Parathyroid adenoma (tissue), 2 donors: ENCODE measurements at regions not wholly inside any gene's neighbourhood (a gene's known extent, or its start where the extent isn't known, plus 50 kb on each side); places are given as distances from the start of the nearest gene placed in this dataset.

ENCODE experiments used
- H2AFZ ChIP-seq: fragments of 300-600 bp; sonication (generic); one replicate; pipeline ENCODE4 v1.7.0; 2017; ENCODE audit warnings: antibody characterized with exemption, mild to moderate bottlenecking
- H3K27ac ChIP-seq: fragments of 300-600 bp; sonication (generic); one replicate; pipeline ENCODE4 v1.7.0; 2017
- H3K27me3 ChIP-seq: fragments of 300-600 bp; sonication (generic); one replicate; pipeline ENCODE4 v1.7.0; 2017; ENCODE audit warnings: low read length; ENCODE audit not compliant: control insufficient read depth, insufficient read depth
- H3K36me3 ChIP-seq: fragments of 300-600 bp; sonication (generic); one replicate; pipeline ENCODE4 v1.7.0; 2017; ENCODE audit warnings: low read length; ENCODE audit not compliant: control insufficient read depth, insufficient read depth
- H3K4me1 ChIP-seq: fragments of 300-600 bp; sonication (generic); one replicate; pipeline ENCODE4 v1.7.0; 2017; ENCODE audit warnings: control low read depth
- H3K4me2 ChIP-seq: fragments of 300-600 bp; sonication (generic); one replicate; pipeline ENCODE4 v1.7.0; 2017; ENCODE audit warnings: low read length
- H3K4me3 ChIP-seq: fragments of 300-600 bp; sonication (generic); one replicate; pipeline ENCODE4 v1.7.0; 2017; ENCODE audit warnings: low read depth, low read length
- H3K79me2 ChIP-seq: fragments of 300-600 bp; sonication (generic); one replicate; pipeline ENCODE4 v1.7.0; 2017; ENCODE audit warnings: control low read depth
- H3K9ac ChIP-seq: fragments of 300-600 bp; sonication (generic); one replicate; pipeline ENCODE4 v1.7.0; 2017; ENCODE audit warnings: mild to moderate bottlenecking
- H3K9me3 ChIP-seq: fragments of 300-600 bp; sonication (generic); one replicate; pipeline ENCODE4 v1.7.0; 2017; ENCODE audit warnings: low read length; ENCODE audit not compliant: control insufficient read depth
- TF ChIP-seq, protein P1 (sequence below): fragments of 300-600 bp; sonication (generic); IDR thresholded peaks from one replicate; pipeline ENCODE4 v1.7.0; 2017; ENCODE audit warnings: antibody characterized with exemption, mild to moderate bottlenecking
- donor health status: primary hyperparathyroidism.

DNA sequence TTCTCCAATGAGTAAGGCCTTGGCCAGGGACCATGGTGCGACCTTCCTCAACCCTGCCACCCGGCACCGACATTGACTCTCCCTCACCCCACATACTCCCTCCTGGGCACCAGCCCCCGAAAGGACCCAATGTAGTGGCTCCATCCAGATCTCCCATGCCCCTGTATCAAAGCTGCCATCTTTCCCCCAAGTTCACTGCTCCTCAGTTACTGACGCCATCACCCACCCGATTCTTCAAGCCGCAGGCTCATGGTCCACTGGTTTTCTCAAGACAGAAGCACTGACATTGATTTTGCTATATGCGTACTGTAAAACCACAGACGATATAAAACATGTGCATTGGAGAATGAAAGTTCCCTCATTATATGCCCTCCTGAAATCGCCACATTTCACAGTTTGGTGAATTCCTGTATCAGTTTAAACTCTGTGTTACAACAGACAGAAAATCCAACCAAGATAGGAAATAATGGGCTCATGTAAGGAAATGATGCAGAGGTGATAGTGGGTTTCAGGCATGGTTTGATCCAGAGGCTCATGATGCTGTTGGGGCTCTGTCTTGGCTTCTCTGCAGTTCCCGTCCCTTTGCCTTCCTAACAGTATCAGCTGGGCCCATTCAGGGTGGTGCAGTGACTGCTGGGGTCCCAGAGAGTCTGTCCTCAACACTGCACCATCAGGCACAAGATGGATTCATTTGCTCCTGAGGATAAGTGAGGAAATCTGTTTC, 207.3 kb upstream of the IER5L start:
- H3K27me3 ChIP-seq: no peaks in the 10 kb centered on the region
- H3K27ac ChIP-seq: no peak overlapping the region
- H3K36me3 ChIP-seq: no peaks in the 10 kb centered on the region
- no peak overlapping the region for H2AFZ ChIP-seq
- no peak overlapping the region for H3K4me2 ChIP-seq
- H3K79me2 ChIP-seq: no peaks in the 10 kb centered on the region
- H3K9ac ChIP-seq: no peak overlapping the region
- H3K4me1 ChIP-seq: peaks cover 10% of the 10 kb centered on the region
- no peak overlapping the region for H3K4me3 ChIP-seq
- TF ChIP-seq, protein P1, sequence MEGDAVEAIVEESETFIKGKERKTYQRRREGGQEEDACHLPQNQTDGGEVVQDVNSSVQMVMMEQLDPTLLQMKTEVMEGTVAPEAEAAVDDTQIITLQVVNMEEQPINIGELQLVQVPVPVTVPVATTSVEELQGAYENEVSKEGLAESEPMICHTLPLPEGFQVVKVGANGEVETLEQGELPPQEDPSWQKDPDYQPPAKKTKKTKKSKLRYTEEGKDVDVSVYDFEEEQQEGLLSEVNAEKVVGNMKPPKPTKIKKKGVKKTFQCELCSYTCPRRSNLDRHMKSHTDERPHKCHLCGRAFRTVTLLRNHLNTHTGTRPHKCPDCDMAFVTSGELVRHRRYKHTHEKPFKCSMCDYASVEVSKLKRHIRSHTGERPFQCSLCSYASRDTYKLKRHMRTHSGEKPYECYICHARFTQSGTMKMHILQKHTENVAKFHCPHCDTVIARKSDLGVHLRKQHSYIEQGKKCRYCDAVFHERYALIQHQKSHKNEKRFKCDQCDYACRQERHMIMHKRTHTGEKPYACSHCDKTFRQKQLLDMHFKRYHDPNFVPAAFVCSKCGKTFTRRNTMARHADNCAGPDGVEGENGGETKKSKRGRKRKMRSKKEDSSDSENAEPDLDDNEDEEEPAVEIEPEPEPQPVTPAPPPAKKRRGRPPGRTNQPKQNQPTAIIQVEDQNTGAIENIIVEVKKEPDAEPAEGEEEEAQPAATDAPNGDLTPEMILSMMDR: no peak
- H3K9me3 ChIP-seq: no peaks in the 10 kb centered on the region

DNA sequence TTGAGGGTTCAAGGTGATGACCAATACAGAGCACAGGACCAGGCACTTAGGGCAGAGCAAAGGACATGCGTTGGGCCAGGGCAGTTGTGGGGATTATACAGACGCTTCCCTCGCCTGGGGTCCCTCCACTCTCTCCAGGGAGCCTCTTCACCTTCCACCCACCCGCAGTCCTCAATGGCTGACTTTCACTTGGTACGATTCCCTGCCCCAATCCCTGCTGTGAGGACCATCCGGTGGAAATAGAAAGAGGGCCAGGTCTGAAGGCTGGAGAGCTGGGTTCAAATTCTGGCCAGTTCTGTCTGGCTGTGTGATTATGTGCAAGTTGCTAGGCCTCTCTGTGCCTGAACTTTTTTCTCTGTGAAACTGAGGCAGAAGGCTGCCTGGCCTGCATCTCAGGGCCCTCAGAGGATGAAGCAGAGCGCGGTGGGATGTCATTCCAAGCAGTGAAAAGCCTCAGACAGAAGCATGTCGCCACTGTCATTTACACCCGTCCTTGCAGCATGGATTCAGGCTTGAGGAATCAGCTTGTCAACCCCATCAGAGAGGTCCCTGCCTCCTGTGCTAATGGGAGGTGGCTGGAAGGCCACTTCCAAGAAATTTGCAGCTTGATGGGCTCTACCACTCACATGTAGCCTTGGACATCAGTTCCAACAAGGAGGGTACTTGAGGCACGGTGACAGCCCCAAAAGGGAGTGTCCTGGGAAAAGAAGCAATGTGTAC, 206.6 kb upstream of the IER5L start:
- no peaks in the 10 kb centered on the region for H3K79me2 ChIP-seq
- H3K9ac ChIP-seq: no peak overlapping the region
- H3K36me3 ChIP-seq: no peaks in the 10 kb centered on the region
- peaks cover 10% of the 10 kb centered on the region for H3K4me1 ChIP-seq
- H3K27ac ChIP-seq: no peak overlapping the region
- H3K9me3 ChIP-seq: no peaks in the 10 kb centered on the region
- no peak overlapping the region for H3K4me2 ChIP-seq
- H2AFZ ChIP-seq: no peak overlapping the region
- no peak overlapping the region for H3K4me3 ChIP-seq
- TF ChIP-seq, protein P1: no peak
- H3K27me3 ChIP-seq: no peaks in the 10 kb centered on the region

DNA sequence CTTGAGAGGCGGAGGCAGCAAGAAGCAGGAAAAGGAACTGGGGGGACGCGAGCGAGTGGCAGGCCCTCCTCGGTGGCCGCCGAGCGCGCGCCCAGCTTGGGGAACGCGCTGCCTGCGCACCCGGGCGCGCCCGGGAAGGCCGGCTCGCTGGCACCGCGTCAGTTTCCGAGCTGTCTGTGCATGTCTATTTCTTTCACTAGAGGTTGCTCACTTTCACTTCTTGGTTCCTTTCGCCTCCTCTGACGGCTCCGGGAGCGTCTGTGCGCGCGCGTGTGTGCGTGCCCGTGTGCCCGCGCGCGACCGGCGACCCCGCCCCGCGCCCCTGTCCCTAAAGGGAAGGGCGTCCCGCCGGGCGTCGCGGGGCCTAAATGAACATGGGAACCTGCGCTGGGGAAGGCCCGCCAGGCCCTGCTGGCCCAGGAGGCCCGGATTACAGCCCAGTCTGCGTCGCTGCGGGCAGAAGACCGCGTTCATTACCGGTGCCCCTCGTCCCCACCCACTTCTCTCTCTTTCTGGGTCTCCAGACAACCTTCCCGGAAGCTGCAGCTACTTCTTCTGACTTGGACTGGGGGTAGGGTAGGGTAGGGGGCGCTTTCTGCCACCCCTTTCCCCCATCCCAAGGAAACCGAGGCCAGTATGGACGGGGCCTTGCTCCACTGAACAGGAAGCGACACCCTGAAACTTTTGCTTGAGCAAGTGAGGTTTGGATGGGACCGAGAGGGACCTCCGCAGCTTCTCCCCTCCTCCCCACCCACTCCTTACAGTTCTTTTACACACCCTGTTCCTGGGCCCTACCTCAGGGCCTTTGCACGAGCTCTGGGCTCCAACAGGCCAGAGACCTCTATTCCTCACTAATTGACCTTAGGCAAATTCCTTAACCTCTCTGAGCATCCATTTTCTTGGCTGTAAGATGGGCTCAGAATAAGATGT, 205.8 kb upstream of the IER5L start:
- Histone ChIP-seq H3K9ac (peak overlapping the region; percentile 53), H3K4me2 (peak overlapping the region; percentile 90), H3K36me3 (no peaks in the 10 kb centered on the region), H3K27me3 (no peaks in the 10 kb centered on the region), H3K79me2 (no peaks in the 10 kb centered on the region), H3K4me1 (peaks cover 10% of the 10 kb centered on the region), H3K9me3 (no peaks in the 10 kb centered on the region), H3K4me3 (peak overlapping the region; percentile 54), H2AFZ (peak overlapping the region; percentile 86), H3K27ac (peak overlapping the region; percentile 98)
- TF ChIP-seq, protein P1: no peak

DNA sequence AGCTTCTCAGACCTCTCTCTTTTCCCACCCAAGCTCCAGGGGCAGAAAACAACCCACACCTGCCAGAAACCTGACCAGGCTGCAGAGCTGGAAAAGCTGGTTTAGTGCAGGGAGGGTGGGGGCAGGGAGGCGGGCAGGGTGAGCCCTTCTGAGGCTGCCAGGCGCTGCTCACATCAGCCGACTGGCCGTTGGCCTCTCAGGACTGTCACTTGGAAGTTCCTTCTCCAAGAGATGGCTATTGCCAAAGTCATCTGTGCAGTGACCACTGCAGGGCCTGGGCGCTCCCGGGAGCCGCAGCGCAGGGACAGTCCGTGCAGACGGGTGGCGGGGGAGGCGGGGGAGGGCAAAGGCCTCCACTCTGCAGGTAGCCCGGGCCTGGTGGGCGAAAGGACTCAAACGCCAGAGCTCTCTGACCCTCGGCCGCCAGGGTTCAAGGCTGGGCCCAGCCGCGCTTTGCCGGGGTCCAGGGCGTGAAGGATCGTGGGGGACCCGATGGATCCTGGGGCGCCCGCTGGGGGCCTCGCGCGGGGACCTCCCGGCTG, 205.0 kb upstream of the IER5L start:
- Histone ChIP-seq H3K4me2 (peak overlapping the region; percentile 90), H3K9ac (peak overlapping the region; percentile 50), H3K4me1 (peaks cover 10% of the 10 kb centered on the region), H3K27ac (peak overlapping the region; percentile 98), H3K9me3 (no peaks in the 10 kb centered on the region), H3K79me2 (no peaks in the 10 kb centered on the region), H3K4me3 (peak overlapping the region; percentile 54), H2AFZ (peak overlapping the region; percentile 86), H3K36me3 (no peaks in the 10 kb centered on the region), H3K27me3 (no peaks in the 10 kb centered on the region)
- TF ChIP-seq, protein P1: no peak
